Liver (tissue), 8 donors: ENCODE measurements at regions not wholly inside any gene's neighbourhood (a gene's known extent, or its start where the extent isn't known, plus 50 kb on each side); places are given as distances from the start of the nearest gene placed in this dataset.

Experiments
- DNase-seq: peaks from one replicate; pipeline ENCODE4 v3.0.0-alpha.2; 2017; ENCODE audit warnings: low spot score
- H3K27ac ChIP-seq, 2 donors: one replicate each; pipeline ENCODE4 v1.7.0; 2013; ENCODE audit warnings: inconsistent platforms in 2 of 2, low read length in 2 of 2, control low read depth in 1 of 2, low read depth in 1 of 2, mild to moderate bottlenecking in 1 of 2
- H3K27me3 ChIP-seq, 4 donors: one replicate each; pipeline versions ENCODE4 v1.6.1 to v1.7.0; 2013; ENCODE audit warnings: low read length in 3 of 4, inconsistent platforms in 1 of 4, mild to moderate bottlenecking in 1 of 4, moderate library complexity in 1 of 4; ENCODE audit not compliant: control insufficient read depth in 4 of 4, insufficient read depth in 4 of 4
- H3K36me3 ChIP-seq, 4 donors: one replicate each; pipeline versions ENCODE4 v1.6.1 to v1.7.0; 2013; ENCODE audit warnings: low read length in 3 of 4, mild to moderate bottlenecking in 3 of 4, low read depth in 1 of 4, moderate library complexity in 1 of 4; ENCODE audit not compliant: control insufficient read depth in 4 of 4, insufficient read depth in 3 of 4
- H3K4me1 ChIP-seq, 4 donors: one replicate each; pipeline versions ENCODE4 v1.6.1 to v1.7.0; 2013; ENCODE audit warnings: low read length in 3 of 4, mild to moderate bottlenecking in 3 of 4, moderate library complexity in 1 of 4; ENCODE audit not compliant: control insufficient read depth in 4 of 4, insufficient read depth in 4 of 4
- H3K4me3 ChIP-seq, 3 donors: one replicate each; pipeline versions ENCODE4 v1.6.1 to v1.7.0; 2013; ENCODE audit warnings: low read length in 3 of 3, control low read depth in 1 of 3, low read depth in 1 of 3, mild to moderate bottlenecking in 1 of 3
- H3K9ac ChIP-seq, 2 donors: one replicate each; pipeline ENCODE4 v1.7.0; 2013; ENCODE audit warnings: low read length in 2 of 2, mild to moderate bottlenecking in 2 of 2, moderate library complexity in 2 of 2, control low read depth in 1 of 2, low read depth in 1 of 2
- H3K9me3 ChIP-seq, 4 donors: one replicate each; pipeline versions ENCODE4 v1.6.1 to v1.7.0; 2013; ENCODE audit warnings: low read length in 3 of 4; ENCODE audit not compliant: control insufficient read depth in 4 of 4
- EGR1 ChIP-seq, 2 donors: IDR thresholded peaks; 2 replicates each; pipeline ENCODE4 v1.6.1; 2016 to 2018; ENCODE audit warnings: antibody characterized with exemption in 2 of 2, low read depth in 2 of 2
- FOXA1 ChIP-seq: IDR thresholded peaks from 2 replicates; pipeline ENCODE4 v1.6.1; 2016; ENCODE audit warnings: antibody characterized with exemption
- FOXA2 ChIP-seq: IDR thresholded peaks from 2 replicates; pipeline ENCODE4 v1.6.1; 2016; ENCODE audit warnings: antibody characterized with exemption
- GABPA ChIP-seq, 2 donors: IDR thresholded peaks in 1 of 2; conservative IDR thresholded peaks in 1 of 2; 2 replicates each; pipeline ENCODE4 v1.6.1; 2016; ENCODE audit warnings: antibody characterized with exemption in 2 of 2, mild to moderate bottlenecking in 1 of 2, moderate library complexity in 1 of 2
- HNF4A ChIP-seq, 2 donors: conservative IDR thresholded peaks; 2 replicates each; pipeline ENCODE4 v1.6.1; 2016; ENCODE audit warnings: antibody characterized with exemption in 2 of 2, mild to moderate bottlenecking in 2 of 2
- HNF4G ChIP-seq: IDR thresholded peaks from 2 replicates; pipeline ENCODE4 v1.6.1; 2016; ENCODE audit warnings: antibody characterized with exemption
- JUND ChIP-seq, 2 donors: IDR thresholded peaks; 2 replicates each; pipeline ENCODE4 v1.6.1; 2016; ENCODE audit warnings: antibody characterized with exemption in 2 of 2
- RAD21 ChIP-seq, 2 donors: IDR thresholded peaks; 2 replicates each; pipeline ENCODE4 v1.6.1; 2016; ENCODE audit warnings: antibody characterized with exemption in 2 of 2, mild to moderate bottlenecking in 2 of 2
- RXRA ChIP-seq, 2 donors: IDR thresholded peaks; 2 replicates each; pipeline ENCODE4 v1.6.1; 2017 to 2018; ENCODE audit warnings: antibody characterized with exemption in 2 of 2, mild to moderate bottlenecking in 1 of 2
- SP1 ChIP-seq: IDR thresholded peaks from 2 replicates; pipeline ENCODE4 v1.6.1; 2018; ENCODE audit warnings: antibody characterized with exemption, mild to moderate bottlenecking
- TAF1 ChIP-seq: conservative IDR thresholded peaks from 2 replicates; pipeline ENCODE4 v1.6.1; 2016; ENCODE audit warnings: antibody characterized with exemption, mild to moderate bottlenecking
- YY1 ChIP-seq: IDR thresholded peaks from 2 replicates; pipeline ENCODE4 v1.6.1; 2016; ENCODE audit warnings: antibody characterized with exemption, mild to moderate bottlenecking
- ZBTB33 ChIP-seq: IDR thresholded peaks from 2 replicates; pipeline ENCODE4 v1.6.1; 2016; ENCODE audit warnings: antibody characterized with exemption
- WGBS: extraction: QIAGEN DNeasy Blood & Tissue Kit; methylation state at CpG from one replicate; pipeline ENCODE4 v1.1.7; 2013; 5-methylcytosine and 5-hydroxymethylcytosine counted together
- TF ChIP-seq, protein P1 (sequence below): IDR thresholded peaks from 2 replicates; pipeline ENCODE4 v1.6.1; 2016; ENCODE audit warnings: antibody characterized with exemption
- TF ChIP-seq, protein P2 (sequence below): IDR thresholded peaks from 2 replicates; pipeline ENCODE4 v1.6.1; 2016; ENCODE audit warnings: antibody characterized with exemption, mild to moderate bottlenecking
- TF ChIP-seq, protein P3 (sequence below): fragments of 150-350 bp; IDR thresholded peaks from 2 replicates; pipeline ENCODE4 v1.5.1; 2017; ENCODE audit warnings: improper control_type of control experiment, low read depth, low read length; ENCODE audit not compliant: missing input control
- donor health status: healthy.
- donor health status: healthy.
- donor health status: healthy.
- donor health status: healthy.
- donor health status: healthy.

GRCh38 chr2:57809230-57809629 lies 237.4 kb upstream of the VRK2 start:
- TF ChIP-seq GABPA (IDR thresholded peaks at IDR 0.05 in 1 of 2, conservative IDR thresholded peaks at IDR 0.05 in 1 of 2): no peak
- no peak for TF ChIP-seq TAF1
- no peak for TF ChIP-seq YY1
- TF ChIP-seq, protein P1, sequence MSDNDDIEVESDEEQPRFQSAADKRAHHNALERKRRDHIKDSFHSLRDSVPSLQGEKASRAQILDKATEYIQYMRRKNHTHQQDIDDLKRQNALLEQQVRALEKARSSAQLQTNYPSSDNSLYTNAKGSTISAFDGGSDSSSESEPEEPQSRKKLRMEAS: no peak
- no peak for TF ChIP-seq FOXA1
- no peak for TF ChIP-seq JUND (IDR thresholded peaks at IDR 0.05)
- TF ChIP-seq ZBTB33: no peak
- TF ChIP-seq EGR1 (IDR thresholded peaks at IDR 0.05; ENCODE audit: low read depth in 2 of 2): no peak
- no peak for TF ChIP-seq RAD21 (IDR thresholded peaks at IDR 0.05)
- TF ChIP-seq, protein P2, sequence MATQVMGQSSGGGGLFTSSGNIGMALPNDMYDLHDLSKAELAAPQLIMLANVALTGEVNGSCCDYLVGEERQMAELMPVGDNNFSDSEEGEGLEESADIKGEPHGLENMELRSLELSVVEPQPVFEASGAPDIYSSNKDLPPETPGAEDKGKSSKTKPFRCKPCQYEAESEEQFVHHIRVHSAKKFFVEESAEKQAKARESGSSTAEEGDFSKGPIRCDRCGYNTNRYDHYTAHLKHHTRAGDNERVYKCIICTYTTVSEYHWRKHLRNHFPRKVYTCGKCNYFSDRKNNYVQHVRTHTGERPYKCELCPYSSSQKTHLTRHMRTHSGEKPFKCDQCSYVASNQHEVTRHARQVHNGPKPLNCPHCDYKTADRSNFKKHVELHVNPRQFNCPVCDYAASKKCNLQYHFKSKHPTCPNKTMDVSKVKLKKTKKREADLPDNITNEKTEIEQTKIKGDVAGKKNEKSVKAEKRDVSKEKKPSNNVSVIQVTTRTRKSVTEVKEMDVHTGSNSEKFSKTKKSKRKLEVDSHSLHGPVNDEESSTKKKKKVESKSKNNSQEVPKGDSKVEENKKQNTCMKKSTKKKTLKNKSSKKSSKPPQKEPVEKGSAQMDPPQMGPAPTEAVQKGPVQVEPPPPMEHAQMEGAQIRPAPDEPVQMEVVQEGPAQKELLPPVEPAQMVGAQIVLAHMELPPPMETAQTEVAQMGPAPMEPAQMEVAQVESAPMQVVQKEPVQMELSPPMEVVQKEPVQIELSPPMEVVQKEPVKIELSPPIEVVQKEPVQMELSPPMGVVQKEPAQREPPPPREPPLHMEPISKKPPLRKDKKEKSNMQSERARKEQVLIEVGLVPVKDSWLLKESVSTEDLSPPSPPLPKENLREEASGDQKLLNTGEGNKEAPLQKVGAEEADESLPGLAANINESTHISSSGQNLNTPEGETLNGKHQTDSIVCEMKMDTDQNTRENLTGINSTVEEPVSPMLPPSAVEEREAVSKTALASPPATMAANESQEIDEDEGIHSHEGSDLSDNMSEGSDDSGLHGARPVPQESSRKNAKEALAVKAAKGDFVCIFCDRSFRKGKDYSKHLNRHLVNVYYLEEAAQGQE: no peak
- no peak for TF ChIP-seq RXRA (IDR thresholded peaks at IDR 0.05)
- TF ChIP-seq HNF4A (conservative IDR thresholded peaks at IDR 0.05): no peak
- TF ChIP-seq FOXA2: no peak
- TF ChIP-seq SP1: no peak
- no peak for TF ChIP-seq HNF4G
- no peak for DNase-seq
- no peak overlapping the region for H3K9ac ChIP-seq

GRCh38 chr2:57821088-57821487 lies 225.5 kb upstream of the VRK2 start:
- Histone ChIP-seq H3K36me3 (no peaks in the 10 kb centered on the region), H3K27me3 (no peaks in the 10 kb centered on the region), H3K4me1 (no peaks in the 10 kb centered on the region), H3K9ac (no peak overlapping the region), H3K4me3 (no peak overlapping the region), H3K27ac (no peak overlapping the region), H3K9me3 (no peaks in the 10 kb centered on the region)
- 83% methylated on average over 1 of the region's 1 CpG for WGBS
- TF ChIP-seq GABPA (IDR thresholded peaks at IDR 0.05 in 1 of 2, conservative IDR thresholded peaks at IDR 0.05 in 1 of 2): no peak
- no peak for TF ChIP-seq HNF4A (conservative IDR thresholded peaks at IDR 0.05)
- TF ChIP-seq, protein P3, sequence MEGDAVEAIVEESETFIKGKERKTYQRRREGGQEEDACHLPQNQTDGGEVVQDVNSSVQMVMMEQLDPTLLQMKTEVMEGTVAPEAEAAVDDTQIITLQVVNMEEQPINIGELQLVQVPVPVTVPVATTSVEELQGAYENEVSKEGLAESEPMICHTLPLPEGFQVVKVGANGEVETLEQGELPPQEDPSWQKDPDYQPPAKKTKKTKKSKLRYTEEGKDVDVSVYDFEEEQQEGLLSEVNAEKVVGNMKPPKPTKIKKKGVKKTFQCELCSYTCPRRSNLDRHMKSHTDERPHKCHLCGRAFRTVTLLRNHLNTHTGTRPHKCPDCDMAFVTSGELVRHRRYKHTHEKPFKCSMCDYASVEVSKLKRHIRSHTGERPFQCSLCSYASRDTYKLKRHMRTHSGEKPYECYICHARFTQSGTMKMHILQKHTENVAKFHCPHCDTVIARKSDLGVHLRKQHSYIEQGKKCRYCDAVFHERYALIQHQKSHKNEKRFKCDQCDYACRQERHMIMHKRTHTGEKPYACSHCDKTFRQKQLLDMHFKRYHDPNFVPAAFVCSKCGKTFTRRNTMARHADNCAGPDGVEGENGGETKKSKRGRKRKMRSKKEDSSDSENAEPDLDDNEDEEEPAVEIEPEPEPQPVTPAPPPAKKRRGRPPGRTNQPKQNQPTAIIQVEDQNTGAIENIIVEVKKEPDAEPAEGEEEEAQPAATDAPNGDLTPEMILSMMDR: no peak
- TF ChIP-seq RXRA (IDR thresholded peaks at IDR 0.05): no peak
- DNase-seq: no peak

More at GRCh38 chr2:57809230-57809629, 237.4 kb upstream of the VRK2 start:
- H3K27ac ChIP-seq: no peak overlapping the region
- H3K4me3 ChIP-seq: no peak overlapping the region
- no peaks in the 10 kb centered on the region for H3K4me1 ChIP-seq
- H3K27me3 ChIP-seq: no peaks in the 10 kb centered on the region
- no peaks in the 10 kb centered on the region for H3K9me3 ChIP-seq
- H3K36me3 ChIP-seq: no peaks in the 10 kb centered on the region
